DOHH2 (cell line): ENCODE measurements at regions not wholly inside any gene's neighbourhood (a gene's known extent, or its start where the extent isn't known, plus 50 kb on each side); places are given as distances from the start of the nearest gene placed in this dataset.

ENCODE experiments used
- CTCF ChIP-seq: fragments of 200-600 bp; sonication (generic); IDR thresholded peaks from one replicate; pipeline ENCODE4 v1.5.1; 2014; ENCODE audit warnings: antibody characterized with exemption, mild to moderate bottlenecking, low read depth, low read length; ENCODE audit not compliant: poor library complexity, severe bottlenecking
- EZH2phosphoT487 ChIP-seq: fragments of 200-600 bp; sonication (generic); IDR thresholded peaks from 2 replicates; pipeline ENCODE4 v1.6.1; 2017; ENCODE audit warnings: borderline replicate concordance, mild to moderate bottlenecking, antibody characterized with exemption, low read length, moderate library complexity, mixed read lengths

- no peak for TF ChIP-seq CTCF
- no peak for TF ChIP-seq EZH2phosphoT487
These were observed 1967.9 kb downstream of the C4orf33 start for GRCh38 chr4:131063878-131064277.
